ENCODE measurements at regions not wholly inside any gene's neighbourhood (a gene's known extent, or its start where the extent isn't known, plus 50 kb on each side); places are given as distances from the start of the nearest gene placed in this dataset.

GRCh38 chr9:90958328-90958727, 156.7 kb downstream of the SYK start:
- Histone ChIP-seq H3K36me3 (no peaks in the 10 kb centered on the region), H3K9me3 (no peaks in the 10 kb centered on the region), H3K27ac (peak overlapping the region; percentile 47 to 66 (median 56)), H3K27me3 (no peaks in the 10 kb centered on the region), H3K4me3 (replicated peaks in 1 of 3) (no peak overlapping the region), H3K4me1 (peaks cover 44 to 53% of the 10 kb centered on the region in 2 donors)
- no peak for TF ChIP-seq CTCF (IDR thresholded peaks at IDR 0.05)
- no peak for TF ChIP-seq POLR2A (IDR thresholded peaks at IDR 0.05)
- intact Hi-C loops (cut with DNase I): no loop called here
- DNase-seq: no peak
- WGBS, 2 donors: 38 to 62% methylated on average over 1 to 2 of the region's 2 CpGs

GRCh38 chr9:90960941-90961340, 159.3 kb downstream of the SYK start:
- WGBS, 2 donors: 39 to 43% methylated on average over 5 of the region's 5 CpGs
- Histone ChIP-seq H3K9me3 (no peaks in the 10 kb centered on the region), H3K4me3 (replicated peaks in 1 of 3) (no peak overlapping the region), H3K27me3 (no peaks in the 10 kb centered on the region), H3K27ac (peak overlapping the region; percentile 63 to 98 (median 73)), H3K4me1 (peaks cover 54 to 71% of the 10 kb centered on the region in 2 donors), H3K36me3 (no peaks in the 10 kb centered on the region)
- peak; percentile 46 to 51 for DNase-seq
- intact Hi-C loops (cut with DNase I): no loop called here
- no peak for TF ChIP-seq CTCF (IDR thresholded peaks at IDR 0.05)
- no peak for TF ChIP-seq POLR2A (IDR thresholded peaks at IDR 0.05)

GRCh38 chr9:90961375-90961774, 159.8 kb downstream of the SYK start:
- TF ChIP-seq POLR2A (IDR thresholded peaks at IDR 0.05) (no peak), CTCF (IDR thresholded peaks at IDR 0.05) (no peak)
- intact Hi-C loops (cut with DNase I): no loop called here
- H3K27ac ChIP-seq: peak overlapping the region; percentile 74 to 99 (median 98)
- WGBS, 2 donors: 21 to 34% methylated on average over 9 to 10 of the region's 10 CpGs
- peak; percentile 98 to 99 for DNase-seq
- no peaks in the 10 kb centered on the region for H3K9me3 ChIP-seq
- H3K27me3 ChIP-seq: no peaks in the 10 kb centered on the region
- H3K4me1 ChIP-seq: peaks cover 56 to 76% of the 10 kb centered on the region in 2 donors
- H3K4me3 ChIP-seq (replicated peaks in 1 of 3): no peak overlapping the region
- no peaks in the 10 kb centered on the region for H3K36me3 ChIP-seq

GRCh38 chr9:90964101-90965020, 162.7 kb downstream of the SYK start:
- WGBS, 2 donors: 20 to 30% methylated on average over 25 to 26 of the region's 26 CpGs
- Histone ChIP-seq H3K36me3 (no peaks in the 10 kb centered on the region), H3K27me3 (no peaks in the 10 kb centered on the region), H3K9me3 (no peaks in the 10 kb centered on the region), H3K4me3 (replicated peaks in 1 of 3) (peak overlapping the region in 1 of 3 donors; percentile 20), H3K27ac (peak overlapping the region; percentile 98 to 99 (median 99)), H3K4me1 (peaks cover 47 to 71% of the 10 kb centered on the region in 2 donors)
- intact Hi-C loops (cut with DNase I): no loop called here
- TF ChIP-seq POLR2A (IDR thresholded peaks at IDR 0.05): peak in 1 of 2 donors; percentile 85
- peak in 2 of 6 experiments; percentile 20 to 38 for TF ChIP-seq CTCF (IDR thresholded peaks at IDR 0.05)
- peak; percentile 94 for DNase-seq
